Forelimb muscle (tissue), 1 donor: ENCODE measurements at regions not wholly inside any gene's neighbourhood (a gene's known extent, or its start where the extent isn't known, plus 50 kb on each side); places are given as distances from the start of the nearest gene placed in this dataset.
"Not testable (repeated sequence)": the region's sequence is repeated elsewhere in the genome, so short reads cannot be mapped to it uniquely, and the experiment has no call there.

Experiments used
- DNase-seq: peaks from one replicate; pipeline ENCODE4 v3.0.0-alpha.2; 2013; ENCODE audit warnings: low read depth

DNA sequence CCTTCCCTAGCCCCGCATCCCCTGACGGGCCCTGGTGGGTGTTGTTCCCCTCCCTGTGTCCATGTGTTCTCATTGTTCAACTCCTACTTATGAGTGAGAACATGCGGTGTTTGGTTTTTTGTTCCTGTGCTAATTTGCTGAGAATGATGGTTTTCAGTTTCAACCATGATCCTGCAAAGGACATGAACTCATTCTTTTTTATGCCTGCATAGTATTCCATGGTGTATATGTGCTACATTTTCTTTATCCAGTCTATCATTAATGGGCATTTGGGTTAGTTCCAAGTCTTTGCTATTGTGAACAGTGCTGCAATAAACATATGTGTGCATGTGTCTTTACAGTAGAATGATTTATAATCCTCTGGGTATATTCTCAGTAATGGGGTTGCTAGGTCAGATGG is 65.7 kb upstream of the DCD start:
- not testable (repeated sequence) for DNase-seq

DNA sequence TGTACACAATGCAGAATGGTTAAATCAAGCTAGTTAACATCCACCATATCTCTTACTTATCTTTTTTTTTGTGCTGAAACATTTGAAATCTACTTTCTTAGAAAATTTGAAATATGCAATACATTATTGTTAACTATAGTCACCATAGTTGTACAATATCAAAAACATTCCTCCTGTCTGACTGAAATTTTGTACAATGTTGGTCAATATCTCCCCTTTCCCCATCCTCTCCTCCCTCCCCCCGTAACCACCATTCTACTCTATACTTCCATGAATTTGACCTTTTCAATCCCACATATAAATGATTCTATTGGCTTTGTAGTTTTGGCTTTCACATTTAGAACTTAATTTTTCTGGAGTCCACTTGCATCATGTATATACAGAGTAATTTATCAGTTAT is 63.5 kb upstream of the DCD start:
- no peak for DNase-seq

DNA sequence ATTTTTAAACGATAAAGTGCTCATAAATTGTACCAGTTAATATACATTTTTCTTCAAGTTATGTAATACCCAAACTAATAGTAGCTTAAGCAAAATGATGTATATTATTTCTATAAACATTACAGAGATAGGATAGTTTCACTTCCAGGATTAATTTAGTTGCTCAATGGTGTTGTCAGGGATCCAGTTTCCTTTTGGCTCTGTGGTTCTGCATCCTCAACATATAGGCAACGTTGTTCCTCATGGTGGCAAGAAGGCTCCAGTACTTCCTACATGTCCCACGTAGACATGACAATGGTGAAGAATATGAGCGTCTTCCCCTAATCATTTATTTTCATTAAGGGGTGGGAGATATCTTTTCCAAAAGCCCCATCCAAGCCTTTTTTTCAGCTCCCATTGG is 60.7 kb upstream of the DCD start:
- no peak for DNase-seq

DNA sequence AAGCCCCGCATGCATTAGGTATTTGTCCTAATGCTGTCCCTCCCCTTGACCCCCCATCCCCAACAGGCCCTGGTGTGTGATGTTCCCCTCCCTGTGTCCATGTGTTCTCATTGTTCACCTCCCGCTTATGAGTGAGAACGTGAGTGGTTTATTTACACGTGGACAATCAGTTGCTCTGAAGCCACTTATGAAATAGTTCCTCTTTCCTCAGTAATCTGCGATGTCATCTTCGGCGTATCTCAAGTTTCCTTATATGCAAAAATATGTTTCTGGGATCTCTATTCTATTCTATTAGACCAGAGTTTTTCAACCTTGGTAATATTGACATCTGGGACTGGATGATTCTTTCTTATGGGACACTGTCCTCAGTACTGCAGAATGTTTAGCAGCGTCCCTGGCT is 56.0 kb upstream of the DCD start:
- no peak for DNase-seq

DNA sequence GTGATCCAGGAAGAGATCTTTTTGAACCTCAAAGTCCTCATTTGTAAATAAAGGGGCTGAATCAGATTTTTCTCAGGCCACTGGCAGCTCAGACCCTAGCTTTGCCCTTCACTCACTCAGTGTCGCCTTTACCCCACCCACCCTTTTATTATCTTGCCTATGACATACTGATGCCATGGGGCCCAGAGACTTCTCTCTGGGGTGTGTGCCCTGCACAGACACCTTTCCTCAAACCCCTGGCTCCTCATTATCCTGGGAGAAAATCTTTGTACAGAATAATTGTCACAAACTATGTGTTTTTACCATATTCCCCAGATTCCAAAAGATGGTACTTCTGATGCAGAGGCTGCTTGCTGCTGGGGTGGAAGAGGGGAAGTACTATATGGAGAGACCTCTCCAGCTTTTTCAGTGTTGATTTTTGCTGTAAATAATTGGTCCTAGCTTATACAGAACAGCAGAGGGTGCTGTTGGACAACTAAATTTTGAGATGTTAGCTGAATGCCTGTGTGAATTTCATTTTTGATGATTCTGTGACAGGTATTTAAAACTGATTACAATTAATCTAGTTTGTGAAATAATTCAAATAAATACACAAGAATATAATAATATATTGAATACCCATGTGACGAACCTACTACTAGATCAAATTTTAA is 53.9 kb upstream of the DCD start:
- DNase-seq: peak; percentile 24

DNA sequence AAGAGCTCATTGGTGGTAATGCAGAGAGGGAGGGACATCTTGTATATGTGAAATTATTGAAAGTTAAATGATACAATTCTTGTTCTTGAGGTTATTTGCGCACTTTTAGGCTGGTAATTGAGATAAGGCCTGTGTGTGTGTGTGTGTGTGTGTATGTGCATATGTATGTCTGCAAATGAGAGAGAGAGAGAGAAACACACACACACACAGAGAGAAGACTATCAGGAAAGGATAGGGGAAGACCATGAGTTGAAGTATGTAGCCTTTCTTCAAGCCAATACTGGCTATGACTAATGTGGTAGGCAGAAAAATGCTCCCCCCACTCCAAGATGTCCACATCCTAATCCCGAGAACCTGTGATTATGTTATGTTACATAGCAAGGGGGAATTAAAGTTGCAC is 52.7 kb upstream of the DCD start:
- no peak for DNase-seq

DNA sequence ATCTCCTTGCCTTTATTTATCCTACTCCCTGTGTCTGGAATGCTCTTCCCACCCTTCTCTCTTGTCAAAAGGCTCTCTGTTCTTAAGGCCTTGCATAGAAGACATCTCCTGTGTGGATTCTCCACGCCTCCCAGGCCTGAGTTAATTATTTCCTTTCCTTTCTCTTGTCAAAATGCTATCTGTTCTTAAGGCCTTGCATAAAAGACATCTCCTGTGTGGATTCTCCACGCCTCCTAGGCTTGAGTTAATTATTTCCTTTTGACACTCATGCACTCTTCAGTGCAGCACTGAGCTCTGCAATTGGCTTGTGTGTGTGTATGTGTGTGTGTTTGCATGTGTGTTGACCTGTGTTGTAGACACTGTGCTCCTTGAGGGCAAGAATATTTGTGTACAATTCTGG is 52.1 kb upstream of the DCD start:
- no peak for DNase-seq
